Uterus (tissue), 3 donors: ENCODE measurements at regions not wholly inside any gene's neighbourhood (a gene's known extent, or its start where the extent isn't known, plus 50 kb on each side); places are given as distances from the start of the nearest gene placed in this dataset.

Experiments
- DNase-seq, 2 donors: peaks; one replicate each; pipeline ENCODE4 v3.0.0-alpha.2; 2019 to 2020
- H3K27ac ChIP-seq, 2 donors: fragments of 200-600 bp; sonication (generic); 1 replicate in 1 of 2; 2 replicates in 1 of 2; pipeline ENCODE4 v1.5.1; 2016 to 2018
- H3K27me3 ChIP-seq, 2 donors: fragments of 200-600 bp; sonication (generic); one replicate each; pipeline ENCODE4 v1.5.1; 2018 to 2019; ENCODE audit warnings: control low read depth in 1 of 2
- H3K36me3 ChIP-seq, 2 donors: fragments of 200-600 bp; sonication (generic); one replicate each; pipeline ENCODE4 v1.5.1; 2019; ENCODE audit warnings: control low read depth in 1 of 2
- H3K4me1 ChIP-seq, 2 donors: fragments of 200-600 bp; sonication (generic); one replicate each; pipeline ENCODE4 v1.5.1; 2018 to 2019; ENCODE audit warnings: control low read depth in 1 of 2
- H3K4me3 ChIP-seq, 2 donors: fragments of 200-600 bp; sonication (generic); 1 replicate in 1 of 2; 2 replicates in 1 of 2; pipeline ENCODE4 v1.5.1; 2018 to 2019; ENCODE audit warnings: mild to moderate bottlenecking in 1 of 2
- H3K9me3 ChIP-seq, 2 donors: fragments of 200-600 bp; sonication (generic); one replicate each; pipeline ENCODE4 v1.5.1; 2019; ENCODE audit warnings: control low read depth in 1 of 2
- POLR2A ChIP-seq, 2 donors: fragments of 450-650 bp; IDR thresholded peaks; one replicate each; pipeline ENCODE4 v1.6.1; 2016; ENCODE audit warnings: antibody characterized with exemption in 2 of 2, mild to moderate bottlenecking in 1 of 2, moderate library complexity in 1 of 2
- intact Hi-C: fragments of 100-400 bp; cut with DNase I; formaldehyde crosslinking; loops from one replicate; pipeline ENCODE4 v1.15.1; 2023; ENCODE audit warnings: low total_unique reads
- TF ChIP-seq, protein P1 (sequence below), 4 experiments: fragments of 200-600 bp in 2 of 4; fragments of 450-650 bp in 2 of 4; sonication (generic) in 2 of 4; IDR thresholded peaks; one replicate each; pipeline ENCODE4 v1.5.1; 2016 to 2019; ENCODE audit warnings: antibody characterized with exemption in 4 of 4, mild to moderate bottlenecking in 2 of 4, moderate library complexity in 1 of 4
- donor health status: DM: yes; HTN: yes; CAD: no.

DNA sequence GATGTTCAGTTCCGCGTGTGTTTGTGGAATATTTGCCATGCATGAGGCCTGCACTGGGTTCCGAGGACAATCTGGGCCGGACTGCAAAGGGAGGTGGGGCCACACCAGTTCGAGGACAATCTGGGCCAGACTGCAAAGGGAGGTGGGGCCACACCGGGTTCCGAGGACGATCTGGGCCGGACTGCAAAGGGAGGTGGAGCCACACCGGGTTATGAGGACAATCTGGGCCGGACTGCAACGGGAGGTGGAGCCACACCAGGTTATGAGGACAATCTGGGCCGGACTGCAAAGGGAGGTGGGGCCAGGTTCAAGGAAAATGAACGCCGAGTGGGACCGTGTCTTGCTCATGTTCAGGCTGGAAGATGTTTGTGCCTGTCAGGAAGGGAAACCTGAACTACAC is 97.8 kb upstream of the HDAC4 start:
- Histone ChIP-seq H3K27ac (no peak overlapping the region), H3K4me1 (no peaks in the 10 kb centered on the region), H3K4me3 (no peak overlapping the region), H3K27me3 (no peaks in the 10 kb centered on the region), H3K36me3 (no peaks in the 10 kb centered on the region), H3K9me3 (no peaks in the 10 kb centered on the region)
- intact Hi-C loops, result no loop called here
- TF ChIP-seq, protein P1, sequence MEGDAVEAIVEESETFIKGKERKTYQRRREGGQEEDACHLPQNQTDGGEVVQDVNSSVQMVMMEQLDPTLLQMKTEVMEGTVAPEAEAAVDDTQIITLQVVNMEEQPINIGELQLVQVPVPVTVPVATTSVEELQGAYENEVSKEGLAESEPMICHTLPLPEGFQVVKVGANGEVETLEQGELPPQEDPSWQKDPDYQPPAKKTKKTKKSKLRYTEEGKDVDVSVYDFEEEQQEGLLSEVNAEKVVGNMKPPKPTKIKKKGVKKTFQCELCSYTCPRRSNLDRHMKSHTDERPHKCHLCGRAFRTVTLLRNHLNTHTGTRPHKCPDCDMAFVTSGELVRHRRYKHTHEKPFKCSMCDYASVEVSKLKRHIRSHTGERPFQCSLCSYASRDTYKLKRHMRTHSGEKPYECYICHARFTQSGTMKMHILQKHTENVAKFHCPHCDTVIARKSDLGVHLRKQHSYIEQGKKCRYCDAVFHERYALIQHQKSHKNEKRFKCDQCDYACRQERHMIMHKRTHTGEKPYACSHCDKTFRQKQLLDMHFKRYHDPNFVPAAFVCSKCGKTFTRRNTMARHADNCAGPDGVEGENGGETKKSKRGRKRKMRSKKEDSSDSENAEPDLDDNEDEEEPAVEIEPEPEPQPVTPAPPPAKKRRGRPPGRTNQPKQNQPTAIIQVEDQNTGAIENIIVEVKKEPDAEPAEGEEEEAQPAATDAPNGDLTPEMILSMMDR (IDR thresholded peaks at IDR 0.05), result no peak
- no peak for TF ChIP-seq POLR2A (IDR thresholded peaks at IDR 0.05)
- no peak for DNase-seq

DNA sequence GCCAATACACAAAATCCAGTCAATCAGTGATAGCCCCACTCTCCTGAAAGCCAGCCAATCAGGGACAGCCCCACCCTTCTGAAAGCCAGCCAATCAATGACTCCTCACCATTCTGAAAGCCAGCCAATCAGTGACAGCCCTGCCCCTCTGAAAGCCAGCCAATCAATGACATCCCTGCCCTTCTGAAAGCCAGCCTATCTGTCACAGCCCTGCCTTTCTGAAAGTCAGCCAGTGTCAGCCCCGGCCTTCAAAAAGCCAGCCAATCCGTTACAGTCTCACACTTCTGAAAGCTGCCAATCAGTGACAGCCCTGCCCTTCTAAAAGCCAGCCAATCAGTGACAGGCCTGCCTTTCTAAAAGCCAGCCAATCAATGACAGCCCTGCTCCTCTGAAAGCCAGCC is 95.9 kb upstream of the HDAC4 start:
- DNase-seq, result no peak
- Histone ChIP-seq H3K4me1 (no peaks in the 10 kb centered on the region), H3K36me3 (no peaks in the 10 kb centered on the region), H3K9me3 (no peaks in the 10 kb centered on the region), H3K4me3 (no peak overlapping the region), H3K27ac (no peak overlapping the region), H3K27me3 (no peaks in the 10 kb centered on the region)
- intact Hi-C loops, result no loop called here
- TF ChIP-seq POLR2A (IDR thresholded peaks at IDR 0.05), result no peak
- TF ChIP-seq, protein P1 (IDR thresholded peaks at IDR 0.05), result no peak

DNA sequence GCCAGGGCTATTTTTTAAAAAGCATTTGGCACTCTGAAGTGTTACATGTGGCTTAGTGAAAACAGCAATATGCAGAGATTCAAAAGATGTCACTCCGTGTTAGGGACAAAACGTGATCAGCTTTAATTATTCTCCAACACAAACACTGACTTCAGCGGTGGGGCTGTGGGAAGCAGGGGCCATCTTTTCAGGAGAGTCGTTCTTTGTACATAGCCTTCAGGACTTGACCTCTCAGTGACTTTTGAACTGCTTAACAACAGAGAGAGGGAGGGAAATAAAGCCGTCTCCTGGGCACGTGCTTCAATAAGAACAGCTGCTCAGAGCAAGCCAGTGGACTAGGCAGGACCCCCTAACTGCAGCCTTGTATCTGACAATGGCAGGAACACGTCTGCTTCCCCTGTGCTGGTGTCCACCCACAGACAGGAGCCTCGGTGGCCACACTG is 95.0 kb upstream of the HDAC4 start:
- no peak overlapping the region for H3K27ac ChIP-seq

DNA sequence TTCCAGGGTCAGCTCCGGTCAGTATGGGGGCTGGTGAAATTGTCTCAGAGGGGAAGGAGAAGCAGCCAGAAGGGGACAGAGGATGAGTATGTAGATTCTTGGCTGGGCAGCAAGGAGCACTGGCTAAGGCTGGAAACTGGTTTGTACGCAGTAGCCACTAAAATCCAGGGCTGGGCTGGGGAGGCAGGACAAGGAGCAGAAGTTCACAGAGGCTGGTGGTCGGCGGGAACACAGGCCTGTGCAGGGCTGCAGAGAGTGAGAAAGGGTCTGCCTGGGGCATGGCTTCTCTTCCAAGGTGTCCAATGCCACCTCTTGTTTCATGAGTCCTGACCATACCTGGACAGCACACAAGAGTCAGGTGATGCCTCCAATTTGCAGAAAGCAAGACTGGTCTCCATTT is 94.4 kb upstream of the HDAC4 start:
- no peaks in the 10 kb centered on the region for H3K36me3 ChIP-seq
- no peak overlapping the region for H3K27ac ChIP-seq
- no peak overlapping the region for H3K4me3 ChIP-seq
- no peaks in the 10 kb centered on the region for H3K4me1 ChIP-seq
- intact Hi-C loops, result no loop called here
- TF ChIP-seq POLR2A (IDR thresholded peaks at IDR 0.05), result no peak
- TF ChIP-seq, protein P1 (IDR thresholded peaks at IDR 0.05), result no peak
- no peak for DNase-seq
- H3K27me3 ChIP-seq, result no peaks in the 10 kb centered on the region
- H3K9me3 ChIP-seq, result no peaks in the 10 kb centered on the region

More for the DNA sequence above, 95.0 kb upstream of the HDAC4 start:
- no peaks in the 10 kb centered on the region for H3K9me3 ChIP-seq
- H3K27me3 ChIP-seq, result no peaks in the 10 kb centered on the region
- TF ChIP-seq, protein P1 (IDR thresholded peaks at IDR 0.05), result no peak
- H3K4me1 ChIP-seq, result no peaks in the 10 kb centered on the region
- no peaks in the 10 kb centered on the region for H3K36me3 ChIP-seq
- no peak overlapping the region for H3K4me3 ChIP-seq
- no peak for DNase-seq
- intact Hi-C loops, result no loop called here

GRCh38 chr2:239494578-239494977 is 93.8 kb upstream of the HDAC4 start:
- no peaks in the 10 kb centered on the region for H3K9me3 ChIP-seq
- intact Hi-C loops, result no loop called here
- H3K27me3 ChIP-seq, result no peaks in the 10 kb centered on the region
- DNase-seq, result no peak
- TF ChIP-seq POLR2A (IDR thresholded peaks at IDR 0.05), result no peak
- TF ChIP-seq, protein P1 (IDR thresholded peaks at IDR 0.05), result no peak
- H3K4me1 ChIP-seq, result no peaks in the 10 kb centered on the region
- no peak overlapping the region for H3K27ac ChIP-seq
- H3K36me3 ChIP-seq, result no peaks in the 10 kb centered on the region
- H3K4me3 ChIP-seq, result no peak overlapping the region
